Transverse colon (tissue), 4 donors: ENCODE measurements at regions not wholly inside any gene's neighbourhood (a gene's known extent, or its start where the extent isn't known, plus 50 kb on each side); places are given as distances from the start of the nearest gene placed in this dataset.

Experiments used
- EP300 ChIP-seq: sonication (generic); formaldehyde crosslinking; IDR thresholded peaks from one replicate; pipeline ENCODE4 v1.6.1; 2017; ENCODE audit warnings: antibody characterized with exemption, low read depth
- POLR2A ChIP-seq: fragments of 450-650 bp; IDR thresholded peaks from one replicate; pipeline ENCODE4 v1.6.1; 2016; ENCODE audit warnings: antibody characterized with exemption, mild to moderate bottlenecking, moderate library complexity
- POLR2AphosphoS5 ChIP-seq, 3 donors: sonication (generic); formaldehyde crosslinking; IDR thresholded peaks; one replicate each; pipeline ENCODE4 v1.6.1; 2016; ENCODE audit warnings: antibody characterized with exemption in 3 of 3
- TF ChIP-seq, protein P1 (sequence below), 5 experiments: fragments of 200-600 bp in 3 of 5; fragments of 450-650 bp in 2 of 5; sonication (generic) in 3 of 5; IDR thresholded peaks; 1 replicate in 2 of 5; 2 replicates in 3 of 5; pipeline ENCODE4 v1.5.1; 2016 to 2017; ENCODE audit warnings: antibody characterized with exemption in 5 of 5, inconsistent platforms in 3 of 5, mild to moderate bottlenecking in 2 of 5, moderate library complexity in 1 of 5

GRCh38 chr9:29793970-29794369 is 2220.7 kb upstream of the C9orf72 start:
- TF ChIP-seq, protein P1, sequence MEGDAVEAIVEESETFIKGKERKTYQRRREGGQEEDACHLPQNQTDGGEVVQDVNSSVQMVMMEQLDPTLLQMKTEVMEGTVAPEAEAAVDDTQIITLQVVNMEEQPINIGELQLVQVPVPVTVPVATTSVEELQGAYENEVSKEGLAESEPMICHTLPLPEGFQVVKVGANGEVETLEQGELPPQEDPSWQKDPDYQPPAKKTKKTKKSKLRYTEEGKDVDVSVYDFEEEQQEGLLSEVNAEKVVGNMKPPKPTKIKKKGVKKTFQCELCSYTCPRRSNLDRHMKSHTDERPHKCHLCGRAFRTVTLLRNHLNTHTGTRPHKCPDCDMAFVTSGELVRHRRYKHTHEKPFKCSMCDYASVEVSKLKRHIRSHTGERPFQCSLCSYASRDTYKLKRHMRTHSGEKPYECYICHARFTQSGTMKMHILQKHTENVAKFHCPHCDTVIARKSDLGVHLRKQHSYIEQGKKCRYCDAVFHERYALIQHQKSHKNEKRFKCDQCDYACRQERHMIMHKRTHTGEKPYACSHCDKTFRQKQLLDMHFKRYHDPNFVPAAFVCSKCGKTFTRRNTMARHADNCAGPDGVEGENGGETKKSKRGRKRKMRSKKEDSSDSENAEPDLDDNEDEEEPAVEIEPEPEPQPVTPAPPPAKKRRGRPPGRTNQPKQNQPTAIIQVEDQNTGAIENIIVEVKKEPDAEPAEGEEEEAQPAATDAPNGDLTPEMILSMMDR (IDR thresholded peaks at IDR 0.05), result no peak
- no peak for TF ChIP-seq POLR2A
- no peak for TF ChIP-seq POLR2AphosphoS5 (IDR thresholded peaks at IDR 0.05)
- no peak for TF ChIP-seq EP300
